NAMALWA (cell line): ENCODE measurements at regions not wholly inside any gene's neighbourhood (a gene's known extent, or its start where the extent isn't known, plus 50 kb on each side); places are given as distances from the start of the nearest gene placed in this dataset.
"Not testable (repeated sequence)": the region's sequence is repeated elsewhere in the genome, so short reads cannot be mapped to it uniquely, and the experiment has no call there.

Source experiments
- DNase-seq: peaks from one replicate; pipeline ENCODE4 v3.0.0-alpha.2; 2015; ENCODE audit warnings: low spot score

DNA sequence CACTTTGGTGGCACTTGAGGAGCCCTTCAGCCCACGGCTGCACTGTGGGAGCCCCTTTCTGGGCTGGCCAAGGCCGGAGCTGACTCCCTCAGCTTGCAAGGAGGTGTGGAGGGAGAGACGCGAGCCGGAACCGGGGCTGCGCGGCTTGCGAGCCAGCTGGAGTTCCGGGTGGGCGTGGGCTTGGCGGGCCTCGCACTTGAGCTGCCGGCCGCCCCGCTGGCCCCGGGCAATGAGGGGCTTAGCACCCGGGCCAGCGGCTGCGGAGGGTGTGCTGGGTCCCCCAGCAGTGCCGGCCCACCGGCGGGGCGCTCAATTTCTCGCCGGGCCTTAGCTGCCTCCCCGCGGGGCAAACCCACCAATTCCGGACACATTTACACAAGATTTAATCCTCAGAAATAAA is 113.7 kb upstream of the RXFP1 start:
- DNase-seq: not testable (repeated sequence)

- no peak for DNase-seq
Measured at GRCh38 chr4:158410272-158410671, 111.4 kb upstream of the RXFP1 start.

DNA sequence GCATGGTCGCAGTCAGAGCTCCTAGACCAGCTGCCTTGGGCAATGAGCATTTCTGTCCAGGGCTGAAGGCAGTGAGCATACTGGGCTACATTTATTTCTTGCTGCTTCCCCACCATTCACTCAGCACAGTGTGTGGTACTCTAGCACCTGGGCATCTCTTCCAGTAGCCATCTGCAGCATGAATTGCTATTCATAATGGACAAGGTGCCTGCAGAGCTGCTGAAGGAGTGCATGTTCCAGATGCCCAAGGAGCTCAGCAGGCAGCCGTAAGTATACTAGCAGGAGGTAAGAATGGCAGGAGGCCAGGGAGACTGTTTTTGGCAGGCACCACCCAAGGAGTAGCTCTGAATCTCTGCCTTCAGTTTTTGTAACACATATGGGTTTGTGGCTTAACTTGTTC is 110.4 kb upstream of the RXFP1 start:
- no peak for DNase-seq

DNA sequence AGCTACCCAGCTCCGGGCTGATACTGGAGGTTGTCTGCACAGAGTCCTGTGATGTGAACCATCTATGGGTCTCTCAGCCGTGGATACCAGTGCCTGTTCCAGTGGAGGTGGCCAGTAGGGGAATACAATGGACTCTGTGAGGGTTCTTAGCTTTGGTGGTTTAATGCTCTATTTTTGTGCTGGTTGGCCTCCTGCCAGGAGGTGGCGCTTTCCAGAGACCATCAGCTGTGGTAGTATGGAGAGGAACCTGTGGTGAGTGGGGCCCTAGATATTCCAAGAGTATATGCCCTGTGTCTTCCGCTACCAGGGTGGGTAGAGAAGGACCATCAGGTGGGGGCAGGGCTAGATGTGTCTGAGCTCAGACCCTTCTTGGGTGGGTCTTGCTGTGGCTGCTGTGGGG is 103.0 kb upstream of the RXFP1 start:
- peak; percentile 4 for DNase-seq

DNA sequence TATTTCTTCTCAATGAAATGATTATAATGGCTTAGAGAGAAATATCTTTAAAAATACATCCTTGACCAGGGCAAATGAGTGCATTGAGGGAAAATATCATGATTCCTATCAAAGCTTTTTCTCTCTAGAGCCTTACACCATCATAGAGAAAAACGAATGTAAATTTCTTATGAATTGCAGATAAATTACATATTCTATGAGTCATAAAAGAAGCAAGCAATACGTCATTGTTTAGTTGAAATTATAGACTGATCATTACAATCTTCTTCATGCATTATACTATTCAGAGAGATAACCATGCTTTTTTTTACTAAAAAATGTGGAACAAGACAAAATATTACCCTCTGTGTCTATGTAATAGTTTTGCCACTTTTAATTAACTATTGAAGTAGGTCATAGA is 100.9 kb upstream of the RXFP1 start:
- no peak for DNase-seq

- no peak for DNase-seq
Measured at GRCh38 chr4:158422546-158422945, 99.1 kb upstream of the RXFP1 start.

DNA sequence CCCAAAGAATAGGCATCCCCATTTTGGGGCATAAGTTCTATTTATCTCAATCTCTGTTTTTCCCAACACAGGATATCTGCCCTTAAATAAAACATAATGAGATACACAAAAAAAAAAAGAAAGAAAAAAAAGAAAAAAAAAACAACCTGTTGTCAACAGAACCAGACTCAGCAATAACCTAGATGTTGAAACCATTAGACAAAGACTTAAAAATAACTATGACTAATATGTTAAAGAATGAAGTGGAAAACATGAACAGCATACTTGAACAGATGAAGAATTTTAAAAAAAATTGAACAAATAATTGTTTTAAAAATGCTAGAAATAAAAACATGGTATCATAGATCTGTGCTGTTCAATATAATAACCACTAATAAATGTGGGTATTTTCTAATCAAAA is 93.4 kb upstream of the RXFP1 start:
- DNase-seq: no peak

GRCh38 chr4:158442736-158443135 is 78.9 kb upstream of the RXFP1 start:
- no peak for DNase-seq

DNA sequence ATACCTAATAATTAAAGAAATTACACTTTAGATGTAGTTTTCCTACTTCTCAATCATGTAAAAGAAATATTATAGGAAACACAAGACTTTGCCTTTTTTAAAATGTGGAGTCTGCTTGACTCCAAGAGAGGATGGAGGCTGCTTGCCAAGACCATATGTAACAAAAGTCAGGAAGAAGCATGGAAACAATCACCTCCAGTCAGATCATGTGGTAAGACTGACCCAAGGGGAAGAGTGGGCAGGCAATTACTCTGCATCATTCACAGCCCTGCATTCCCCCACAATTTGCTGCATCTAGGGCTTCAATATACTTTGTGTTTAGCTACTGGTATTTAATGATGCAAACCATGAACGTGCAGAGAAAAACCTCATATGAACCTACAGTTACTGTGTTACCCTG is 78.0 kb upstream of the RXFP1 start:
- no peak for DNase-seq

DNA sequence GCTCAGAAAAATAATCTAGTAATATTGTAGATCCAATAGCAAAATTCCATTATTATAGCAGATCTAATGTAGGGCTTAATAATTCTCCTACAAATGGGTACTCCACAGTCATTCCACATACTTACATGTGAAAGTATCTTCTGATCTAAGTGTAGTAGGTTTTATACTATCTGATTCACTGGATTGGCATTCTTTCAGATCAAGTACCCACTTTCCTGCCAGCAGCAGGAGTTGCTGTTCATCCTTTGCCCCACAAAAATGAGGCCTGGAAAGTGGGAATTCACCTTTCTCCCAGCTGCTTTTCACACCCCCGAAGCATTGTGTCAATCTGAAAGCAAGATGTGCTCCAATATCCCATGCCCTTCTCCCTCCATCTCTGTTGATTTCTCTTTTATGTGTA is 77.1 kb upstream of the RXFP1 start:
- no peak for DNase-seq

DNA sequence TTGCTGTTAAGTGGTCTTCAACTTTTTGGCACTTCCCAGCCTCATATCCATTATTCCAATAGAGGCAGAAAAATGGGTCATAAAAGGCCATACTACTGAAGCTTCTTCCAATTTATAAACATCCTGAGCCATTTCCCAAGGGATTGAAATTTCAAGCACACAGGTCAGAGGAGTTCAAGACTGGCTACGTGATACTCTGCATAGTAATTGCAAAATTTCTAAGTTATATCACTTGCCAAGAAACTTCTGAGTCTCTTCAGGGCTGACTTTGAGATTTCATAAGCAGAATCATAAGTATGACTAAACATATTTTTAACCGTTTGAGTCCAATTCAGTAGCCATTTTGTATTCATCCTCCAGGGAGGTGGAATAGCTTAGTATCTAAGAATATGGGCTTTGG is 75.6 kb upstream of the RXFP1 start:
- DNase-seq: no peak

DNA sequence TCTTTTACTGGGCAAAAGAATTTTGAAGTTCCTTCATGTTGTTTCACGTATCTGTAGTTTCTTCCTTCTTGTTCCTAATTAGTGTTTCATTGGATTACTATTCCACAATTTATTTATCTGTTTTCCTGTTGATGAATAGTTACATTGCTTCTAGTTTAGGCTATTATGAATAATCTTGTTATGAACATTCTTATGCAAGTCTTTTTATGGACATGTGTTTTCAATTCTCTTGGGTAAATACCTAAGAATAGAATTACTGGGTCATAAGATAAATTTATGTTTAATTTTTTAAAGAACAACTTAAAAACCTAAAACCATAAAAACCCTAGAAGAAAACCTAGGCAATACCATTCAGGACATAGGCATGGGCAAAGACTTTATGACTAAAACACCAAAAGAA is 70.9 kb upstream of the RXFP1 start:
- DNase-seq: no peak

GRCh38 chr4:158452116-158452515 is 69.6 kb upstream of the RXFP1 start:
- not testable (repeated sequence) for DNase-seq

DNA sequence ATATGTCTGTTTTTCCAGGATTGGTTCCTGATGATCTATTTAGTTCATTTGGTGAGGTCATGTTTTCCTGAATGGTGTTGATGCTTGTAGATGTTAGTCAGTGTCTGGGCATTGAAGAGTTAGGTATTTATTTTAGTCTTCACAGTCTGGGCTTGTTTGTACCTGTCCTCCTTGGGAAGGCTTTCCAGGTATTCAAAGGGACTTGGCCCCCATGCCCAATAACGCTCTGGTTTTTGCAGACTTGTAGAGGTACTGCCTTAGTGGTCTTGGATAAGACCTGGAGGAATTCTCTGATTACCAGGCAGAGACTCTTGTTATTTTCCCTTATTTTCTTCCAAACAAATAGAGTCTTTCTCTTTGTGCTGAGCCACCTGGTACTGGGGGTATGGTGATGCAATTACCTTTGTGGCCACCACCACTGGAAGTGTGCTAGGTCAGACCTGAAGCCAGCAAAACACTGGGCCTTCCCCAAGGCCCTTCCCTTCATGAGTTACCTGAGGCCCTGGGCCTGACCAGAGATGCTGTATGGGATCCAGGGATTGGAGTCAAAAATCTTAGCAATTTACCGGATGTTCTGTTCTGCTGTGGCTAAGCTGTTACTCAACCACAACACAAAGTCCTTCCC is 63.3 kb upstream of the RXFP1 start:
- no peak for DNase-seq

GRCh38 chr4:158459085-158459820 is 62.4 kb upstream of the RXFP1 start:
- DNase-seq: no peak

- DNase-seq: no peak
Measured at GRCh38 chr4:158461336-158461735, 60.3 kb upstream of the RXFP1 start.

GRCh38 chr4:158462611-158463010 is 59.1 kb upstream of the RXFP1 start:
- no peak for DNase-seq
